ENCODE measurements at regions not wholly inside any gene's neighbourhood (a gene's known extent, or its start where the extent isn't known, plus 50 kb on each side); places are given as distances from the start of the nearest gene placed in this dataset.

DNA sequence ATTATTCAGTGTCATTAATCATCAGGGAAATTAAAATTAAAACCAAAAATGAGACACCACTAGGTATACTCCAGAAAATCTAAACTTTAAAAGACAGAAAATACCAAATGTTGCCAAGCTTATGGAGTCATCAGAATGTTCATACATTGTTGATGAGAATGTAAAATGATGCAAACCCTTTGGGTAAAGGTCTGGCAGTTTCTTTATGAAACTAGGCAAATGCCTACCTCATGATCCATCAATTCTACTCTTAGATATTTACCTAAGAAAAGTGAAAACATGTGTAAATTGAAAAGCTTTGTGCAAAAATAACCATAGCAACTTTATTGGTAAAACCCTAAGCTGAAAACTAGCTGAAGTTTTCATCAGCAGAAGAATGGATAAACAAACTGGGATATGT lies 329.5 kb upstream of the MEOX2 start:
- no peaks in the 10 kb centered on the region for H3K36me3 Mint-ChIP-seq
- no peaks in the 10 kb centered on the region for H3K4me1 Mint-ChIP-seq (ENCODE audit: low read depth)
- peaks cover 8% of the 10 kb centered on the region for H3K9me3 Mint-ChIP-seq (ENCODE audit: low read depth)
- H3K27ac Mint-ChIP-seq = no peak overlapping the region
- no peak overlapping the region for H3K4me3 Mint-ChIP-seq
- no peaks in the 10 kb centered on the region for H3K27me3 Mint-ChIP-seq

DNA sequence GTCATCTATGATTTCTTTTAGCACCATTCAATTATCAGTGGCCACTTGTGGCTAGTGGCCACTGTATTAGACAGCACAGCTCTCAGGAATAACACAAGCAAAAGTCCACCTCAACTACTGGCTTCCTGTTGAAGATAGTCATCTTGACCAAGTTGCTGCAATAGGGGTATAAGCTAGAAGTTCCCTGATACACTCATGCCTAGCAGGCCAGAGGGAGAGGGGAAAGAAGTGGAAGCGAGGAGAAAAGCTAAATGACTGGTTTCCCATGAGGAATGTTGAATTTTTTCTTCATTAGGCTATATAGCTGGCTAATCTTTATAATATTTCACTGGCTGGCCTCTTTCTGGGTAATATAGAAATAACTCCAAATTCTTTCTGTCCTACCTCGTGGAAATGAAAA lies 327.5 kb upstream of the MEOX2 start:
- H3K4me1 Mint-ChIP-seq (ENCODE audit: low read depth) = no peaks in the 10 kb centered on the region
- no peak overlapping the region for H3K27ac Mint-ChIP-seq
- H3K9me3 Mint-ChIP-seq (ENCODE audit: low read depth) = peaks cover 8% of the 10 kb centered on the region
- H3K27me3 Mint-ChIP-seq = no peaks in the 10 kb centered on the region
- H3K4me3 Mint-ChIP-seq = no peak overlapping the region
- H3K36me3 Mint-ChIP-seq = no peaks in the 10 kb centered on the region

DNA sequence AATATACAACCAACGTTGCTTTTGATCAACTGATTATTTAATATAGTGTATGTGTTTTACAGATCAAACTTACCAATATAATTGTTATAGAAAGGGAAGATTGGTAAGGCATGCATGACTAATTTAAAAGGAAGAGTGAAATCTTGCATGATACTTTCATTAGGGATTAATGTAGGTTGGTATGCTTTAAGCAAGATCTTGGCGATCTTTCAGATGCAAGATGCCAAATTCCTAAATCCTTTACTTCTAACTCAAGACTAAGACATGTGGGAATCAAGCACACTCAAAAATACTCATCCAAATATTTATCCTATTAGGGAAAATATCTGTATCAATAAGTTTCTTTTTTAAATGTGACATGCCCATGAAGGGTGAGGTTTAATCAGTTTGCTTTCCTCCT lies 321.4 kb upstream of the MEOX2 start:
- no peaks in the 10 kb centered on the region for H3K4me1 Mint-ChIP-seq (ENCODE audit: low read depth)

DNA sequence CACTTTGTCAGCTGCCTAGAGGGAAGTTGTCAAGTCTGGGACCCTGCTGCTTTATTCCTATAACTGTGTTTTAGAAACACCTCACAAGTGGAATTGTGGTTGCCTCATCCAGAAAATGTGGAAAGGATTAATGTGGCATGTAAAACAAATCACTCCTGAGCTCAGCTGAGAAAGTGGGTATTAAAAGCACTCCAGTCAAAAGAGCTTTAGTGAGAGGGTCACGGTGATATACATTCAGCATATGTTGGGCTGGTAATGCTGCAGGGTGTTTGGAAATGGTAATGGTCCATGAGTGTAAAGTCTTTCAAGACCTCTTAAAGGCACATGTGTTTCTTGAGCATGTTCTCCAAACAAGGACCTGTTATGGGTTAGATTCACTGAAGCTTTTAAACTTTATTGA lies 318.2 kb upstream of the MEOX2 start:
- H3K27me3 Mint-ChIP-seq = no peaks in the 10 kb centered on the region
- no peaks in the 10 kb centered on the region for H3K9me3 Mint-ChIP-seq (ENCODE audit: low read depth)
- H3K27ac Mint-ChIP-seq = no peak overlapping the region
- H3K4me1 Mint-ChIP-seq (ENCODE audit: low read depth) = no peaks in the 10 kb centered on the region
- no peaks in the 10 kb centered on the region for H3K36me3 Mint-ChIP-seq
- H3K4me3 Mint-ChIP-seq = no peak overlapping the region

More for the DNA sequence above, 321.4 kb upstream of the MEOX2 start:
- Mint-ChIP-seq H3K27me3 (no peaks in the 10 kb centered on the region), H3K36me3 (no peaks in the 10 kb centered on the region), H3K27ac (no peak overlapping the region), H3K4me3 (no peak overlapping the region), H3K9me3 (ENCODE audit: low read depth) (no peaks in the 10 kb centered on the region)

DNA sequence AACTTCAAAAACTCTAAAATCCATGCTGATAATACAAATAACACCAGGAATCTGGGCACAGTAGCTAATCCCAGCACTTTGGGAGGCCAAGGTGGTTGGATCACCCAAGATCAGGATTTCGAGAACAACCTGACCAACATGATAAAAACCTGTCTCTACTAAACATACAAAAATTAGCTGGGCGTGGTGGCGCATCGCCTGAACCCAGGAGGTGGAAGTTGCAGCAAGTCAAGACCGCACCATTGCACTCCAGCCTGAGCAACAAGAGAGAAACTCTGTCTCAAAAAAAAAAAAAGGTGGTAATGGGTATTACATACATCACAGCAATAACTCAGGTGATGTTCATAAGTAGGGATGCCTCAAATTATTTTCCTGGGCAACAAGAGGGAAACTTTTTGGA lies 315.0 kb upstream of the MEOX2 start:
- Mint-ChIP-seq H3K27me3 (no peaks in the 10 kb centered on the region), H3K4me3 (no peak overlapping the region), H3K4me1 (ENCODE audit: low read depth) (no peaks in the 10 kb centered on the region), H3K27ac (no peak overlapping the region), H3K9me3 (ENCODE audit: low read depth) (no peaks in the 10 kb centered on the region), H3K36me3 (no peaks in the 10 kb centered on the region)

DNA sequence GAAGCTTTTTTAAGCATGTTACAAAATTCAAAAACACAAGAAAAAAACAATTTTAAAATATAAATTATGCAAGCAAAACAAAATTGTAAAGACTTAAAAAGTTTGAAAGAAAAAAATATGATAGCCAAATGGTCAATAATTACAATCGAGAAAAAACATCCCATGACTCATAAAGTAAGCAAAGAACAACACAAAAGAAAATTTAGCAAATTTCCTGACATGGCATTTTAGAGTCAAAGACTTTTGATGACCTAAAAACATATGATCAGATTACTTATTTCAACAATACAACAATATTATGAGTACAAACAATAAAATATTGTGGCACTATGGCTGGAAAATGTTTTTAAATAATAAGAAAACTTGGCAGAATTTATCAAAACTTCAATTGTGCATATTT lies 312.1 kb upstream of the MEOX2 start:
- H3K27me3 Mint-ChIP-seq = no peaks in the 10 kb centered on the region
- H3K4me3 Mint-ChIP-seq = no peak overlapping the region
- H3K4me1 Mint-ChIP-seq (ENCODE audit: low read depth) = no peaks in the 10 kb centered on the region
- H3K9me3 Mint-ChIP-seq (ENCODE audit: low read depth) = peaks cover 5% of the 10 kb centered on the region
- peaks cover 3% of the 10 kb centered on the region for H3K36me3 Mint-ChIP-seq
- no peak overlapping the region for H3K27ac Mint-ChIP-seq

DNA sequence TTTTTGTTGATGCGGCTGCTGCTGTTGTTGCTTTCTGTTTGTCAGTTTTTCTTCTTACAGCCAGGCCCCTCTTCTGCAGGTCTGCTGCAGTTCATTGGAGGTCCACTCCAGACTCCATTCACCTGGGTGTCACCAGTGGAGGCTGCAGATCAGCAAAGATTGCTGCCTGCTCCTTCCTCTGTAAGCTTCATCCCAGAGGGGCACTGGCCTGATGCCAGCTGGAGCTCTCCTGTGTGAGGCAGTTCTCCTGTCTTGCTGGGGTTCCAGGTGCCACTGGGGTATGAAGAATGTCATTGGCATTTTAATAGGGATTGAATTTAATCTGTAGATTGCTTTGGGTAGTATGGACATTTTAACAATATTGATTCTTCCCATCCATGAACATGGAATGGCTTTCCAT lies 308.5 kb upstream of the MEOX2 start:
- no peaks in the 10 kb centered on the region for H3K27me3 Mint-ChIP-seq
- peaks cover 3% of the 10 kb centered on the region for H3K36me3 Mint-ChIP-seq
- peaks cover 6% of the 10 kb centered on the region for H3K9me3 Mint-ChIP-seq (ENCODE audit: low read depth)
- no peak overlapping the region for H3K27ac Mint-ChIP-seq
- no peak overlapping the region for H3K4me3 Mint-ChIP-seq
- H3K4me1 Mint-ChIP-seq (ENCODE audit: low read depth) = no peaks in the 10 kb centered on the region

DNA sequence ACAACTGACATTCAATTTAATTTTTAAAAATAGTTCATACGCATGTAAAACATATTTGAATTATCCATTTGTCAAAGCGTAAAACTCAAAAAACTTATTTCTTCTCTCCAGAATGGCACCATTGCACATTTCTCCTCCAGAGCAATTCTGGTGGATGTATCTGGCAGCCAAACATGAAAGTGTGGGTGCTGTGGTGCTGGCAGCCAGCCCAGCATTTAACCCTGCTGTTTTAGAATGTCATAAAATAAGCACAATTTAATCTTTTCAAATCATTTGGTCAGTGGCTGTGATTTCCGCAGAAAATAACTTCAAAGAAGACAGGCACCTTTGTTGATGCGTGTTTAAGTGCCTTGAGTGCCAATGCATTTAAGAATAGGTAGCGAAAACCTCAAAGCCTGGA lies 302.7 kb upstream of the MEOX2 start:
- H3K27me3 Mint-ChIP-seq = no peaks in the 10 kb centered on the region

DNA sequence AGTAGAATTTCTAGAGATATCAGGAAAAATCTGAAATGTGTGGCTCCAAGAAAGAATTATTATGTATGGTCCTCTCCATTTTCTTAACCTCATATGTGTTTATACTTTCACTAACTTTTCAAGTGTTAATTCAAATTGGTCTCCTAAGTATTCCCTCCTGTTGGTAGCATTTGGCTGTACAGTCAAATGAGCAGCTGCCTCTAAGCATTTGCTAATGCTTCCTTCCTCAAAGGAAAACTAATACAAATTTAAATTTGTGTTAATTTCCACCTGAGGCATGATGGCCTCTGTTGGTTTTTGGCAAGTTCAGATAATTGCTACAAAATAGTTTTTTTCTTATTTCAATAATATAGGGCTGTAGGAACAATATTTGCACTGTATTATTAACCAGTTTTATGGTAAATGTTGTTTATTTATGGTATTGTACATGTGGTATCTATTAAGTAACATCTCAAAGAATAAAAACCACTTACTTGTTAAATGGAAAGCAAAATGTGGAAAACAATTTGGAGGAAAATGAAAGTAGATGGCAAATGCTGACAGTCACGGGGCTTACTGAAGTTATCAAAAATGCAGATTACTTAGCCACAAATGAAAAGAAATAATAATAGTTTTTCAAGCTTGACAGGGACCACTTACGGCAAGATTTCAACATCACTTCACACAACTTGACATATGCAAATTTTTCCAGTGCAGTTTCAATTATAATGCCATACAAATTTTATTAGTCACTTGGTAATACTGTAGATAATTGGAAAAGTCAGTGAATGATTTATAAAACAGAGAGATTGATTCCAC lies 299.3 kb upstream of the MEOX2 start:
- no peaks in the 10 kb centered on the region for H3K27me3 Mint-ChIP-seq
- H3K27ac Mint-ChIP-seq = no peak overlapping the region
- H3K36me3 Mint-ChIP-seq = no peaks in the 10 kb centered on the region
- H3K9me3 Mint-ChIP-seq (ENCODE audit: low read depth) = peaks cover 3% of the 10 kb centered on the region
- no peak overlapping the region for H3K4me3 Mint-ChIP-seq
- no peaks in the 10 kb centered on the region for H3K4me1 Mint-ChIP-seq (ENCODE audit: low read depth)

More for the DNA sequence above, 302.7 kb upstream of the MEOX2 start:
- no peak overlapping the region for H3K27ac Mint-ChIP-seq
- H3K9me3 Mint-ChIP-seq (ENCODE audit: low read depth) = peaks cover 3% of the 10 kb centered on the region
- H3K4me1 Mint-ChIP-seq (ENCODE audit: low read depth) = no peaks in the 10 kb centered on the region
- H3K4me3 Mint-ChIP-seq = no peak overlapping the region
- H3K36me3 Mint-ChIP-seq = no peaks in the 10 kb centered on the region

DNA sequence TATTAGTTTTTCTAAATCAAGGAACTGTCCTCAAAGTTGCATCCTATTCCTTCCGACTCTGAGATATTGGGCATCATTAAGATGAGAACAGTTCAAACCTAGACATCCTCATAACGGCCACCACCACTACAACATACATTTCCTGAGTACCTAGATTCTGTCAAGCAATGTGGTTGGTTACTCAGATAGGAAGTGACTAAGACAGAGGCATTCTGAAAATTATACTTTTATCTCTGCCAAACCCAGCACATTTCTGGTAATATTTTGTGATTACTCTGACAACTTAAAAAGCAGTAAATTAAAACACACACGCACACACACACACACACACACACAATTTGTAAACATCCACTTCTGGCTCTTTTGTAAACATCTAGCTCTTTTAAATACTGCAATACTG lies 291.2 kb upstream of the MEOX2 start:
- H3K27ac Mint-ChIP-seq = no peak overlapping the region
- peaks cover 4% of the 10 kb centered on the region for H3K9me3 Mint-ChIP-seq (ENCODE audit: low read depth)
- H3K27me3 Mint-ChIP-seq = peaks cover 1% of the 10 kb centered on the region
- H3K4me3 Mint-ChIP-seq = no peak overlapping the region
- no peaks in the 10 kb centered on the region for H3K4me1 Mint-ChIP-seq (ENCODE audit: low read depth)
- no peaks in the 10 kb centered on the region for H3K36me3 Mint-ChIP-seq

DNA sequence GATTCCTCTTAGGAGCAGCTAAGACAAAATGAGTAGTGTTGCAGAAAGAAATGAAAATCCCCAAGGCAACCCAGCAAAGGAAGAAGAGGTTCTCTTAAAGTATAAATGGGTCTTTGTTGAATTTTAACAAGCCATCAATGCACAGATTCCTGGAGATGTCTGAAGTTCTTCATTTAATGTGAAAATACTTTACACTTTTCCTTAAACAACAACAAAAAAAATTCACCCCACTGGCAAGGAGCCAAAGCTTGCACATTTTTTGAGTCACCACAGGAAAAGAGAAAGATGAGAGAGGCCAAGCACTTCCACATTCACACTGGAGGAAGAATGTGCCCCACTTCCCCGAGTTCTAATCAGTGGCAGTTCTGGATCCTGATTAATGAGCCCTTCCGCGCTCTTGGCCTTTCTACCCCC lies 286.4 kb upstream of the MEOX2 start:
- no peaks in the 10 kb centered on the region for H3K36me3 Mint-ChIP-seq
- no peak overlapping the region for H3K4me3 Mint-ChIP-seq
- H3K9me3 Mint-ChIP-seq (ENCODE audit: low read depth) = no peaks in the 10 kb centered on the region
- peaks cover under 1% of the 10 kb centered on the region for H3K27me3 Mint-ChIP-seq
- H3K4me1 Mint-ChIP-seq (ENCODE audit: low read depth) = no peaks in the 10 kb centered on the region
- no peak overlapping the region for H3K27ac Mint-ChIP-seq

DNA sequence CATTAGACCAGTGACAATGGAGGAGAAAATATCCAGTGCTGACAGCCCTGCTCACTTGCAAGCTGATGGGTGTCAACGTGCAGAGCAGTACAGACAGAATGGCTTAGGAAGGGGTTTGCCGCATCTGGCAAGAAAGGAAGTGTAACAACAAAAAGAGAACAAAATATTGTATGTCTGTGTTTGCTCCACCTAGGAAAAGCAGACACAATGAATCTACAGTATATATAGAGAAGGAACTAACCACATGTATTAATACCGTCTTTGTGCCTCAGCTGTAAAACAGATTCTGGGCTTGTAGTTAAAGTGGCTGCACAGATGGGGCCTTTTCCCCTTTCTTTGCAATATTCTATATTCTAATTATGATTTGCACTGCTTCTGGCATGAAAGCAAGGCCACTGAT lies 281.1 kb upstream of the MEOX2 start:
- Mint-ChIP-seq H3K27ac (no peak overlapping the region), H3K9me3 (ENCODE audit: low read depth) (peaks cover 4% of the 10 kb centered on the region), H3K27me3 (no peaks in the 10 kb centered on the region), H3K4me3 (no peak overlapping the region), H3K4me1 (ENCODE audit: low read depth) (no peaks in the 10 kb centered on the region), H3K36me3 (no peaks in the 10 kb centered on the region)

DNA sequence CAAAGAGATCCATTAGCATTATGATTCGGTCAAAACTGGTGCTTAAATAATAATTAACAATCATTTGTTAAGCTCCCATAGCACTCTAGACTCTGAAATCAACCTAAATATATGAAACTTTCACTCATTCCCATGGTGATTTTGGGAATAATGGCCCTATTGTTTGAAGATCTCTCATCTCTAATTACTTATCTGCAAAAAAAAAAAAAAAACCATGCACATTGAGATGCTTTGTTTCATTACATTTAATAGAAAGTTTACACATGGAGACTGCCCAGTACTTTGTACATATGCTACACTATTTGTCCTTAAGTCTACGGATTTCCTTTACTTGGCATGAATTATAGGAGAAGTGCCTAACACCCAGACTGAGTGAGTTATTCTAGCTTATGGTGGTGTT lies 280.6 kb upstream of the MEOX2 start:
- H3K36me3 Mint-ChIP-seq = no peaks in the 10 kb centered on the region
- no peak overlapping the region for H3K27ac Mint-ChIP-seq
- H3K9me3 Mint-ChIP-seq (ENCODE audit: low read depth) = peaks cover 4% of the 10 kb centered on the region
- H3K4me3 Mint-ChIP-seq = no peak overlapping the region
- H3K27me3 Mint-ChIP-seq = no peaks in the 10 kb centered on the region
- H3K4me1 Mint-ChIP-seq (ENCODE audit: low read depth) = no peaks in the 10 kb centered on the region

DNA sequence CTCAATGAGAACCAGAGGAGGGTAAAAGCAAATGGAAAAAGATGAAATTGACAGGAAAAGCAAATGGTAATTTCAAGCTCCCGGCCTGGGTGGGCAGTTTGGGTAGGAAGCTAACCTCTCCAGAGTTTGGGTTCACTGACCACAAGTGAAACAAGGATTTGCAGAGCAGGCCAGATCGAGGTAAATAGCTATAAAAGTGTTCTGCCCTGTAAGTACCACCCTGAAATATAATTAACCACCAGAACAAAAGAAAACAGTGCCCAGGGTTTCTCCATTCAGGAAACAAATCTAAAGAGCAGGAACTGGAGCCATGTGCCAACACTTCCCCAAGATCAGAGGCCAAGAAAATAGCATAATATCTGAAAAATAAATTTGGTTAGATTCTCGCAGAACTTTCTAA lies 276.7 kb upstream of the MEOX2 start:
- Mint-ChIP-seq H3K27ac (no peak overlapping the region), H3K36me3 (no peaks in the 10 kb centered on the region)

DNA sequence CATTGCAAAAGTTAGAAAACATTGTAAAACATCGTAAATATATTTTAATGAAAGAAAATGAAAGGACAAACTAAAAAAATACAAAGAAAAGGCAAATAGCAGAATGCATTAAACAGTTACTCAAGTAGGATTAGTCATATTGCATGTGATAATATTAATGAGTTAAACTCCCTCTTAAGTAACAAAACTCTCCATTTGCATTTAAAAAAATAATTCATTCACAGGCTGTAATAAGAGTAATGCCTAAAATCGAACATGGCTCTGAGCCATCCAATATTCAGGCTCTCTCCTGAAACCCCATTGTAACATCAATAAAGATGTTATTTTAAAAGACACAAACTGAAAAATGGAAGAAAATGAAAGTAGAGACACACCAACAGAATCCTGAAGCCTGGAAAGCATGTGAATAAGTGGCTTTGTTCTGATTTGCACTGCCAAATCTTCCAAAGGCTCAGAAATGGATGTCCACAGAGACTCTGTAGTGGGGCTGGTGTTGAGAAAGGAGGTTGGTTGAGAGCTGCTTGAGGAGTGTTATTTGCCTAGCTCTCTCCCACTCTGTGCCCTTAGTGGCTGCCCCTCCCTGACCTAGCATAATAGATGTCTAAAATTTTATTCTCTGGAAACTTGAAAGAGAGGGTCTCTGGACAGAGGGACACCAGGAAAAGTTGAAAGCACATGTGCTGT lies 268.3 kb upstream of the MEOX2 start:
- peaks cover 9% of the 10 kb centered on the region for H3K9me3 Mint-ChIP-seq (ENCODE audit: low read depth)
- no peak overlapping the region for H3K4me3 Mint-ChIP-seq
- no peak overlapping the region for H3K27ac Mint-ChIP-seq
- H3K27me3 Mint-ChIP-seq = no peaks in the 10 kb centered on the region
- no peaks in the 10 kb centered on the region for H3K36me3 Mint-ChIP-seq
- no peaks in the 10 kb centered on the region for H3K4me1 Mint-ChIP-seq (ENCODE audit: low read depth)

More for the DNA sequence above, 276.7 kb upstream of the MEOX2 start:
- Mint-ChIP-seq H3K4me3 (no peak overlapping the region), H3K27me3 (no peaks in the 10 kb centered on the region), H3K9me3 (ENCODE audit: low read depth) (peaks cover 12% of the 10 kb centered on the region), H3K4me1 (ENCODE audit: low read depth) (no peaks in the 10 kb centered on the region)

DNA sequence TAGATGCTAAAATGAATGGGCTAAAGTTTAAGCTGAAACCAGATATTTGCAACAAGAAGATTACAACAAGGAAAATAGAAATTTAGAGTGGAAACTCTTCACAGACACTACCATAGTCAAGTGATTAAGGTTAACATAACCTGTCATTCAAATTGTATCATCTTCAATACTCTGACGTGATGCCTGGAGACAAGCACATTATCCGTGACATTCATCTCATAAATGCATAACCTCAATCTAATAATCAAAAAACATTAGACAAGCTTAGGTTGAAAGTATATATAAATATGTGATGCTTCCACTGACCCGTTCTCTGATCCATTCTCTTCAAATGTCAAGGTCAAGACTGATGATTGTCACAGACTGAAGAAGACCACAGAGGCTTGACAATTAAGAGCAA lies 263.8 kb upstream of the MEOX2 start:
- no peak overlapping the region for H3K4me3 Mint-ChIP-seq
- H3K9me3 Mint-ChIP-seq (ENCODE audit: low read depth) = no peaks in the 10 kb centered on the region
- no peaks in the 10 kb centered on the region for H3K36me3 Mint-ChIP-seq
- no peak overlapping the region for H3K27ac Mint-ChIP-seq
- no peaks in the 10 kb centered on the region for H3K27me3 Mint-ChIP-seq
- no peaks in the 10 kb centered on the region for H3K4me1 Mint-ChIP-seq (ENCODE audit: low read depth)
